ENCODE measurements at regions not wholly inside any gene's neighbourhood (a gene's known extent, or its start where the extent isn't known, plus 50 kb on each side); places are given as distances from the start of the nearest gene placed in this dataset.

DNA sequence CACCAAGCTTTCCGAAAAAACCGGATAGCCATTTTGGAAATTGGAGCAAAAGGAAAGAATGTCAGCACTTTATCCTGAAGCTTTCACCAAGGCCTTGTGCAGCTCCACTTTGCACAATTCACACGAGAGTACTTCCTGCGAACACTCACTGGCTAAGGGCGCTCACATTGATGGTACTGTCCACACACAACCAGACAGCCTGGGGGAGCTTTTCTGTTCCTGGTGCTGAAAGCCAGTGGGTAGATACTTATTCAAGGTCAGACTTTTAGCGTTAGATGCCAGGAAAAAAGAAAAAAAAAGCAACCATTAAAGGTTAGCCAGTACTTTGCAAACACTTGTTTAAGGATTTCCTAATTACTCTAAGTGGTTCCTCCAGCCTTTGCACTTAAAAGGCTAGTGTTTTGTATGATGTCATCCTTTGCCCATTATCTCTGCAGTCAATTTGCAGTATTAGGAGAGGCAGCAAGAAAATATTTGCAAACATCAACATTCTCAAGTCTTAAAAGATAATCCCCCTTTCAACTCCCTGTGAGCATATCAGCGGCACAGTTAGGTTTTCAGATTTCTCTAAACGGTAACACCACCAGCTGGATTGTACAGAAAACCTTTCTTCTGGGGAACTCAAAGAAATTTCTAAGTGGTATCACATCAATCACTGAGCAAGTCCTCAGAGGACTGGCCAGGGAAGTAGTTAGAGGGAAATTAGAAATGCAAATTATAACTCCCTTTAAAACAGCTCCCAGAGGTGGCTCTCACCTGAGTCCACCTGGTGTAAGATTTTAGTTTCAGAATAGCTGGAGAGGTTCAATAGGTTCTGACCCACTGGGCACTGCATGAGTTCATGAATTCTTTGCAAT, 243.4 kb upstream of the IRX5 start:
- DNase-seq (ENCODE audit: low read depth in 4 of 4, low spot score in 2 of 4), result no peak

DNA sequence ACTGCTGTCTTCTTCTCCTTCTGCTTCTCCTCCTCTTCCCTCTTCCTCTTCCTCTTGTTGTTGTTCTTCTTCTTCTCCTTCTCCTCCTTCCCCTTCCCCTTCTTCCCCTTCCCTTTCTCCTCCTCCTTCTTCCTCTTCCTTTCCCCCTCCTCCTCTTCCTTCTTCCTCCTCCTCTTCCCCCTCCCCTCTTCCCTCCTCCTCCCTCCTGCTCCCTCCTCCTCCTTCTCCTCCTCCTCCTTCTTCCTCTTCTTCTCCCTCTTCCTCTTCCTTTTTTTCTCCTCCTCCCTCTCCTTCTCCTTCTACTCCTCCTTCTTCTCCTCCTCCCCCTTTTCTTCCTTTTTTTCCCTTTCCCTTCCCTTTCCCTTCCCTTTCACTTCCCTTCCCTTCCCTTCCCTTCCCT, 245.0 kb upstream of the IRX5 start:
- DNase-seq (ENCODE audit: low read depth in 4 of 4, low spot score in 2 of 4), result no peak

DNA sequence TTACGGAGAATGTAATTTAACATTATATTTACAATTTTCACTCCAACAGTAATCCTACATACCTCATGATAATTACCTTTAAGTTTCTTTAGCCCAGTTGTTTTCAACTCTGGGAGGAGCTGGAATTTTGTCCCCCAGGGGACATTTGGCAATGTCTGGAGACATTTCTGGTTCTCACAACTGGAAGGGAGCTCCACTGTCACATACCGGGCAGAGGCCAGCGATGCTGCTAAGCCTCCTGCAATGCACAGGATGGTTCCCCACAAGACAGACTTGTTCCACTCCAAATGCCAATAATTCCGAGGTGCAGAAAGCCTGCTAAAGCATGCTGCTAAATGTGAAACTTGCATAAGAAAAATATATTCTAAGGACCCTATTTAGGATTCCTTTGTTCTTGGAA, 251.1 kb upstream of the IRX5 start:
- DNase-seq (ENCODE audit: low read depth in 4 of 4, low spot score in 2 of 4), result no peak

DNA sequence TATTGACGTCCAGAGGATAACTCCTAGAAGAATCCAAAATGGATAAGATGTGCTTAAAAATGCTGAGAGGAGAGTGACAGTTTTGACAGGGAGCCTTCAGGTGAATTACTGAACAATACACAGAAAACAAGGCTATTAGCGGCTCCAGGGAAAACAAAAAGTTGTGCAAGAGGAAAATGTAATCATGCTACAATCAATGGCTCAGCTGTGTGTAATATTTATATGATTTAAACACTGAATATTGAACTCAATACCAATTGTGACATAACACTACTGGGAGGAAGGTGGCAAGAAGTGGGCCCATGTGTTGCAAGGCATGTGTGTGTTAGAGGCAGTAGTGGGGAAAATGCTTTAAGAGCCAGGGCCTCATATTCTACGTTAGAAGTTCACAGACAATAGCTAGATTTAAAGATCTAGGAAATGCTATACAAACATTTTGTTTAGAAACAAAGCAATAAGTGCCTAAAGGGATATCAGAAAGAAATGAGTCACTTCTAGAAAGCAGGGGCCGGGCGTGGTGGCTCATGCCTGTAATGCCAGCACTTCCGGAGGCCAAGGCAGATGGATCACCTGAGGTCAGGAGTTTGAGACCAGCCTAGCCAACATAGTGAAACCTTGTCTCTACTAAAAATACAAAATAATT, 253.2 kb upstream of the IRX5 start:
- no peak for DNase-seq (ENCODE audit: low read depth in 4 of 4, low spot score in 2 of 4)

DNA sequence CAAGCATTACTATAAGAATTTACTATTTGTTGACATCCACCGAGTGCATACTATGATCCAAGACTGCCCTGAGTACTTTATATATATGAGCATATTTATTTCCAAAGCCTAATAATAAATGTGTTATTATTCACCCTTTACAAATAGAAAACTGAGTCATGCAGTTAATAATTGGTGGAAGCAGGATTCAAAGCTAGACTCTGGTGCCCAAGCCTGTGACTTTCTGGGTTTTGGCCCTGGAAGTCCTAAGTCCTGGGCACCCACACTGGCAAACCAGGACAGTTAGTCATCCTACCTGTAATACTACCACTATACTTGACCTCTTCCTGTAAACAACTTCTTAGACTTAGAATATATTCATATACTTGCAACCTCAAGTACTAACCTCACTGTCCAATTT, 257.4 kb upstream of the IRX5 start:
- DNase-seq (ENCODE audit: low read depth in 4 of 4, low spot score in 2 of 4), result no peak

DNA sequence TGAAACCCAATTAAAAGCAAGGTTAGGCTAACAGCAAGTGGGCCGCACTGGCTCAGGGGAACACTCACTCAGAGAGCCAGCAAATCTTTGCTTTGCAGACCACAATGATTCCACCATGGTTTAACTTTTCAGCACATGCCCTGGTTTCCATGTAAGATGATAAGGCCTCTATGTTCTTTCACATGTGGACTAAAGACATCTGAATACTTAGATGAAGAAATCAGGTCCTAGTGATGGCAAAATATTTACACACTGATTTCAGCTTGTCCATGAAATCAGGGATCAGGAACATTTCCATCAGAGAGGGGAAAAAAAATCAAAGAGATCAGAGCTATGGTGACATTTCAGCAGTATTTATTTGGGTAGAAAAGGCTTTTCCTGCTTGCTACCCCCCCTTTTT, 258.2 kb upstream of the IRX5 start:
- no peak for DNase-seq (ENCODE audit: low read depth in 4 of 4, low spot score in 2 of 4)

DNA sequence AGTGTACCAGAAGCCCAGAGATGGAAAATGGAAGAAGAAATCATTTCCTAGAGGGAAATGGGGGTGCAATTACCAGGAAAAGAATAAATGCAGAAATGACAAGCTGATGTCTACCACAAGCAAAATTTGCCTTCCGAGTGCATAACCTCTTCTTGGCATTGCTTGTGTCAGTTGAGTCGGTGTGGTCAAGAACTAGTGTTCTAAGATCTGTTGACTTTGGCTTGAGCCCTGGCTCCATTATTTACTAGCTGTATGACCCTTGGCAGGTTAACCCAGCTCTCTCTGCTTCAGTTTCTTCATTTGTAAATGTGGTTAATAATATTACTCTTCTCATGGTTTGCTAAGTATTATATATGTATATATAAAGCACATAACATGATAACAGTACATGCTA, 273.0 kb upstream of the IRX5 start:
- no peak for DNase-seq (ENCODE audit: low read depth in 4 of 4, low spot score in 2 of 4)

DNA sequence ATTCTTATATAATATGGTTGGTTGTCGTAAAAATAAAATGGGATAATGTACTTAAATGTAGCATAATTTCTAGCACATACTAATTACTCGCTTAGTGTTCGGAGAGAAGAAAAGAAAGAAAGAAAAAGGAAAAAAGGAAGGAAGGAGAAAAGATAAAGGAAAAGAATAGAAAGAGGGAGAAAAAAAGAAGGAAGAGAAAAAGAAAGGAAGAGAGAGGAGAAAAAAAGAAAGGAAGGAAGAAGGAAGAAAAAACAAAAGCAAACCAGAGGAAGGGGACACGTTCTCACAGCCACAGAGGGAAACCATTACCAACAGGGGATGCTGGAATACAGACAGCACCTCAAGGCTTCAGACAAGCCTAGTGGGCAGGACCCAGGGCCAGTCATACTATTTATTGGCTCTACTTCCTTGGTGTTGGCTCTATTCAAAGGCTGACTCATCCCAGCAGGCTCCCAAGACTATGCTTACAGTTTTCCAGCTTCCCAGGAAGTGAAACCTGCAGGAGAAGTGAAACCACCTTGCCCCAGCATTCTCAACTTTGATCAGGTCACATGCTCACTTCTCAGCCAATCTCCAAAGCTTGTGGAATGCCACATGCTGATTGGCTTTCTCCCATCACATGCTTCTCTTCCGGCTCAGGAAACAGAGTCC, 273.5 kb upstream of the IRX5 start:
- no peak for DNase-seq (ENCODE audit: low read depth in 4 of 4, low spot score in 2 of 4)

DNA sequence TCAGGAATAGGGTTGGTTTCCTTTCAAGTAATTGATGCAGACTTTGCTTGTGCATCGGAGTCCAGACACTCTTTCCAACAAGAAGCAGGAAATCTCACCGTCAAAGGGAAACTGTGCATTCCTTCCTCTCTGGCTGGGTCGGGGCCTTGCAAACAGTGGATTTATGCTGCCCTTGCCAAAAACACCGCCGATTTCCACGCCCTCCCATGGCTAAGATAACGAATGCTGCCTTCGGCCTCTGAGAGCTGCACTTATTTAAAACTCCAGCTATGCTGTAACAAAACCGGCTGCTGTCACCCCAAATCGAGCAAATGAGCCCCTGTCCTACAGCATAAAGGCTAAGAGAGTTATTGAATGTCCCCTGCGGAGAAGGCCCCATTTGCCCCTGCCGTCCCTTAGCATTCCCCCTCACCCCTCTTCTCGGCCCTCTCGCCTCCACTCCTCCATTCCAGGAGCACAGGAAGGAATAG, 275.5 kb upstream of the IRX5 start:
- DNase-seq (ENCODE audit: low read depth in 4 of 4, low spot score in 2 of 4), result no peak

DNA sequence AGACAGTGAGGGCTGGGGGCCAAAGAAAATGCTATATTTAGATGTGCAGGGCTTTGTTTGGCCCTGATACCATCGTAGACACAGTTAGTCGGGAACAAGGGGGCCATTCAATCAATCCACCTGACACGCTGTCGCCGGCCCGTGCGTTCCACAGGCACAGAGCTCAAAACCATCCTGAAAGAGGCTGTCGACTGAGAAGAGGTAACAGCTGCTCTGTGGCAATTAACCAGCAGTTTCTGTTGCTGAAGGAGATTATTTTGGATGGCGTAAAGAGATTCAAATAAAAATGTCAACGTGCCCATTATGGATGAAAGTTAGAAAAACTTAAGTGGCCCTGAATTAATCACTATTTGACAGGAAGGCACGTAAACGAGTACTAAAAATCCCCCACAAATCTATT, 276.2 kb upstream of the IRX5 start:
- DNase-seq (ENCODE audit: low read depth in 4 of 4, low spot score in 2 of 4), result peak in 1 of 4 donors; percentile 31

DNA sequence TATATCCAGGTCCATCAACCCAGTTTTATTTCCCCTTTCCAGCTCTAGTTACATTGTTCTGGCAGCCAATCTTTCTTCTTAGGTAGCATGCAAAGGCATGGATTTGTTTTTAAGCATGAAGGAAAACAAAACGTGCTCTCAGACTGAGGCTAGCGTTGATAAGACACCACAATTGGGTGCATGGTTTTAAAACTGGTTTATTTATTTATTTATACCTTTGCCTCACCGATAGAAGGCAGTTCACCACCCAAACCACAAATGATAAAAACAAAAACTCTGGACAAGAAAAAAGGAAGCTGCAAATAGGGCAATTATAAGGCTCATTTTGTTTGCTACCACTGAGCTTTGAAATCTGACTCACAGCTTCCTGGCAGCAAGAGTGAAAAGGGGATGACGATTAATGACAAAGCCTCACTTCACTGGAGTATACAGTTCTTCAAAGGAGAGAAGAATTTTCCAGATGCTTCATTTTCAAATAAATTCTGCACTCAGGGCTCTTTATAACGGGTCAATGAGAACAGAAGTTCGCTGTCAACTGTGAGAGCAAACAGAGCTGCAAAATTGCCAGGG, 278.4 kb upstream of the IRX5 start:
- no peak for DNase-seq (ENCODE audit: low read depth in 4 of 4, low spot score in 2 of 4)

DNA sequence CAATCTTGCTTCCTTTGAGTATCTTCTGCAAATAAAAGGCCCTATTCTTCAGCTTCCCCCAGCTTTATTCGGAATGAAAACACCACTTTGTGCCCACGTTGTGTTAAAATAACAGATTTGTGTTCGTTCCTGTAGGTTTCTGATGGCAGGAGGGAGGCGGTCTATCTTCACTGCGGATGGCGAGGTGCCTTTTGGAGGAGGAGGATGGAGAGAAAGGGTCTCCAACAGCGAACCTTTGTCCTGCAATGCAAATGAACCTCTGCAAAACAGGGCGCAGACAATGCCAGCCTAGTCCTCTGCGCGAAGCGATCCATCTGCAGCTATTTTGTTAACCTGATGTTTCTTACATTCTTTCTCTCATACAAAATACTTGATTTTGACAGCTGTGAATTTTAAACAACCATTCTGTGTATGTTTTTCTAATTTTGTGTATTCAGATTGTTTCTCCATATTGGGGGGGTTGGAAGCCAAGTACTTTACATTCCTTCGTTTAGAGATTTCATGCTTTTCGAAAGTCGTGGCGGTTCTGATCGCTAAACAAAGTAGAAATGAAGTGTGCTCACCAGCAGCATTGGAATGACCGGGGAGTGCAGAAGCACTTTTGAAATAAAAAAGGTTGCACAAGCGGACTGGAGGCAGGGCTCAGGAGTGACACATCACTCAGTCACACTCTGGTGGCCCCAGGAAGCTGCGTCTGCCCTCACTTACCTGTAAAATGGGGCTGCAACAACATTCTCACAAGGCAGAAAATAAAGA, 279.0 kb upstream of the IRX5 start:
- DNase-seq (ENCODE audit: low read depth in 4 of 4, low spot score in 2 of 4), result no peak

DNA sequence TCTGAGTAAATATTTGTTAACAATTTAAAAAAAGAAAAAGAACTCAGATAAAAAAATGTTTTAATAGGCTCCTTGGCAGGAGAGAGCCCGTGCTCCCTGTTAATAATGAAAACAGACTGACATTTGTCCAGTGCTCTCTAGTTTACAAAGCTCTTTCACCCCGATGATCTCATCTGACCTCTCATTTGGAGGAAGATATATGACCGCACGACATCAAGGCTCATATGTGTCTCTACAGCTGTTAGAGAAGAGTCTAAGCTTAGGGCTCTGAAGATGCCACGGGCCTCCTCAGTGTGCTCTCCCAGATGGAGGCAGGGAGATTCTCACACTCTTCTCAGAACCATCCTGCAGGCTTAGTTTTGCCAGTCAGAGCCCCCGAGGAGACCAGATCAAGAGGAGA, 280.8 kb upstream of the IRX5 start:
- no peak for DNase-seq (ENCODE audit: low read depth in 4 of 4, low spot score in 2 of 4)

DNA sequence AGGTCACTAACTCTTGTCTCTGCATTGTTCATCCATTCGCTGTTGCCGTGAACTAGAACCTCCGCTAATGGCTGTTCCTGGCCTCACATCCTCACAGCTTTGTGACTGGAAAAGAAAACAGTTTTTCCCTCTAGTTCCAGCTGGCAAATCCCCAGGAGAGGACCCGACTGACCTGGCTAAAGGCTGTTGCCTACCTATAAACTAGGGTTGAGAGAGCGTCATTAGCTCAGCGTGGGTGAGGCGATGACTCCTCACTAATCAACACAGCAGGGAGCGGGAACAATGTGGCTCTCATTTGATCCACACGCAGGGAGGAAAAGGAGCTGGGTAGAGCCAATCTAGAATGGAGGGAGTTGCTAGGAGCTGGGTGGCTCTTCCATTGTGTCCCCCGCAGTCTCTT, 282.1 kb upstream of the IRX5 start:
- DNase-seq (ENCODE audit: low read depth in 4 of 4, low spot score in 2 of 4), result no peak

DNA sequence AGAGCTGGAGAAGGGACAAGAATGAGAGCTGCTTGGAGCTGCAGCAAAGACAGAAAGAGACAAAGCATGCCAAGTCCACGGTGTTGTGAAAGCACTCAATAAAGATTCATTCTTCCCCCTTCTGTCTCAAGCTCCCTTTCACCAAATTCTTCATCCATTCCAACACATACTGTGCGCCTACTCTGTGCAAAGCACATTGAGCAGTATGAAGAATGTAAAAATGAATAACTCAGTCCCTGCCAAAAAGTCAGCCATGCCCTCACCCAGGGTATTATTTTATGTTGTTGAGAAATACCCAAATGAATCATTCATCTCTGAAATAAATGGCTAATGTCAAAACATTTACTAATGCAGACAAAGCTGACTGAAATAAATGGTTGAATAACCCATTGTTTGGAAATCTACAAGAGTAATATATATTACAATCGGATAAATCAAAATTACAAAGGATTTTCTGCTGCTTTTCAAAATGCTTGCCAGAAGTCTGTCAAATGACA, 282.9 kb upstream of the IRX5 start:
- DNase-seq (ENCODE audit: low read depth in 4 of 4, low spot score in 2 of 4), result no peak

DNA sequence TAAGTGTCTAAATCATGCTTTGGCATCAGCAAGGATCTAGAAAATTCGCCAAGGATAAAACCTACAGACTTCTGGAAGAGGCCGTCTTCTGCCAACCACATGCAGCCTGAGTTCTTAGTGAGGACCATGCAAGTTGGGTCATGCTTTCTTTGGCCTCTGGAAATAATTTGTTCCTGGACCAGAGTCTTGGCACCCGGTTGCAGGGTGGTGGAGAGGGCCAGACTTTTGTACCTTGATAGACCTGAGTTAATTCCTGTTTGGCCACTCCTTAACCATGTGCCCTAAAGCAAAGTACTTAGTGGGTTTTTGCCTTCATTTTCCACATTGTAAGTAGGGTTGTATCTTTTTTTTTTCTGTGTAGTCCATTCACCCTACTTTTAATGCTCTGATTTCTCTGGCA, 283.4 kb upstream of the IRX5 start:
- no peak for DNase-seq (ENCODE audit: low read depth in 4 of 4, low spot score in 2 of 4)

DNA sequence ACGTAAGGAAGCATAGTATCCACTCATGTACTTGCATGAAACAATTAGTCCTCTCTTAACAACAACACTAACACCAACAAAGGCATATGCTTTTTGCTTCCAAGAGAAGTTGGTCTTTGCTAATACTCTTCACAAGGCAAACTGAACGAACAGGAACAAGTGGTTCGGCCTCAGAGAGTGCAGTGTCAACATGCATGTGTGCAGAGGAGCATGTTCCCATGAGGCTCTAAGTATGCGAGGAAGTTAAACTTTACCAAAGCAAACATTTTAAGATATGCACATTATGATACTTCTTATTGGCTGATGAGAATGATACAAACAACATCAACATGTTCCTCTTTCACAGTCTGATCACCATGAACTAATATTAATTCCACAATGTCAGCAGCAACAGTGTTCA, 285.3 kb upstream of the IRX5 start:
- no peak for DNase-seq (ENCODE audit: low read depth in 4 of 4, low spot score in 2 of 4)

DNA sequence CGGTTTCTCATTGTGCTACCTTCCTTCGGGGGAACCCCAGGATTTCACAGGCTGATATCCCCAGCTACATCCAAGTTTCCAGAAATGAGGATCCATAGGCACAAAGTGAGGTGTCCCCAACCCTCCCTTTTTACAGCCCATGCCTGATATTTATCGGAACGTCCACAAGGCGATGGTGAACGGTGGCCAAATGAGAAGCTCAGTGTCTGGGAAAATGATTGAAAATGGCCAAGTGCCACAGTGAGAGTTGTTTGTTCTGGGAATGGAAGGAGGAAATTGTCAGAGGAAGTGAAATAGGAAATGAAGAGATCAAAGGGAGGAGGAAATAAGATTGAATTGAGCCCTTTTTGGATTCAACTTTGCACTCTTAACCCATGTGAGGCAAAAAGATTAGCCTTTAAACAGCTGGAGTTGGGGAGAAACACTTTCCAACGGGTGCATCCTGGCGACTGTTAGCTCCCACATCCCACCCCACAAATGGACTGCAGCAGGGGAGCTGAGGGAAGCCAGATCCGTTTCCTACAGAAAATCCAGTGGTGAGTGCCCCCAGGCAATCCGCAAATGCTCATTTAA, 294.4 kb upstream of the IRX5 start:
- no peak for DNase-seq (ENCODE audit: low read depth in 4 of 4, low spot score in 2 of 4)

DNA sequence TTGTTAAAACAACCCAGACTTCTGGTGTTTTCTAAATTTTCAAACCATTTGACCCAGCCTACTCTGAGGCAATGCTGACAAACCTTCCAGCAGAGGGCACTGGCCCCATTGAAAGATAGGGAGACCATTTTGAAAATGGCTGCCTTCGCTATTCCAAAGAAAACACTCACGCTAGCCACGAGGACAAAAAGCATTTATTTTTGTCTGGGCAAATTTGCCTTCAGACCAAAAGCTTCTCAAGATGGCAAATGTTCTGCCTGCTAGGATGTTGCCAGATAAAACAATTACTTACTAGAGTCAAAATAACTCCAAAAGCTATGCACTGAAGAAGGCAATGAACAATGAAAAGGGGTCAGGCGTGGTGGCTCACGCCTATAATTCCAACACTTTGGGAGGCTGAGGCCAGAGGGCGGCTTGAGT, 296.7 kb upstream of the IRX5 start:
- no peak for DNase-seq (ENCODE audit: low read depth in 4 of 4, low spot score in 2 of 4)

Data from left renal cortex interstitium (tissue), 4 donors.